ENCODE measurements at regions not wholly inside any gene's neighbourhood (a gene's known extent, or its start where the extent isn't known, plus 50 kb on each side); places are given as distances from the start of the nearest gene placed in this dataset.

- FAIRE-seq: no peak
Measured at GRCh38 chr4:138804711-138805110, 210.9 kb upstream of the NOCT start.

More at GRCh38 chr4:138804711-138805110, 210.9 kb upstream of the NOCT start:
- Histone ChIP-seq H3K4me1 (ENCODE audit: control insufficient read depth, extremely low read depth, insufficient read depth, low read length) (no peaks in the 10 kb centered on the region), H3K79me2 (ENCODE audit: control insufficient read depth, insufficient read depth, low read length) (no peaks in the 10 kb centered on the region), H3K4me3 (replicated peaks in 1 of 3; ENCODE audit: insufficient read depth in 1 of 3, low read depth in 1 of 3, low read length in 3 of 3) (no peak overlapping the region), H2AFZ (ENCODE audit: low read depth, low read length) (no peak overlapping the region), H3K27ac (ENCODE audit: insufficient read depth, low read depth, low read length) (no peak overlapping the region), H3K27me3 (ENCODE audit: control insufficient read depth in 2 of 2, insufficient read depth in 2 of 2, low read length in 2 of 2) (peaks cover 6 to 46% of the 10 kb centered on the region in 2 experiments), H3K9ac (replicated peaks; ENCODE audit: extremely low read depth, insufficient read depth, low read length) (no peak overlapping the region), H3K9me3 (replicated peaks; ENCODE audit: control insufficient read depth, insufficient read depth, low read length) (no peaks in the 10 kb centered on the region), H3K4me2 (ENCODE audit: insufficient read depth, low read length) (no peak overlapping the region), H4K20me1 (replicated peaks; ENCODE audit: control insufficient read depth, extremely low read depth, insufficient read depth, low read length) (no peaks in the 10 kb centered on the region), H3K36me3 (ENCODE audit: control insufficient read depth in 2 of 2, extremely low read depth in 1 of 2, insufficient read depth in 2 of 2, low read length in 2 of 2) (no peaks in the 10 kb centered on the region), H3K9me1 (replicated peaks; ENCODE audit: control insufficient read depth, extremely low read depth, insufficient read depth, low read length) (no peaks in the 10 kb centered on the region)
- intact Hi-C loops (cut with micrococcal nuclease) (no loop called here), dilution Hi-C loops (cut with MboI; ENCODE audit: extremely low pct_ligation_motif_present, low sequenced_read_pairs) (no loop called here)
- peak; percentile 2 for DNase-seq (ENCODE audit: low read depth, low spot score)
- ChIA-PET POLR2A (no interaction called here), CTCF (no interaction called here)
- TF ChIP-seq CTCF (IDR thresholded peaks at IDR 0.05; ENCODE audit: extremely low read depth in 1 of 2, insufficient read depth in 1 of 2, low read depth in 1 of 2, low read length in 2 of 2): no peak
- TF ChIP-seq, protein P1, sequence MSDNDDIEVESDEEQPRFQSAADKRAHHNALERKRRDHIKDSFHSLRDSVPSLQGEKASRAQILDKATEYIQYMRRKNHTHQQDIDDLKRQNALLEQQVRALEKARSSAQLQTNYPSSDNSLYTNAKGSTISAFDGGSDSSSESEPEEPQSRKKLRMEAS (IDR thresholded peaks at IDR 0.05; ENCODE audit: insufficient read depth, insufficient read length): no peak
- no peak for TF ChIP-seq POLR2AphosphoS5 (IDR thresholded peaks at IDR 0.05; ENCODE audit: insufficient read depth, low read depth, low read length)
- TF ChIP-seq GATA2 (IDR thresholded peaks at IDR 0.05; ENCODE audit: insufficient read depth, insufficient read length, low read depth, low read length): no peak
- no peak for TF ChIP-seq MYC (IDR thresholded peaks at IDR 0.05; ENCODE audit: low read depth, low read length)
- no peak for TF ChIP-seq EZH2 (IDR thresholded peaks at IDR 0.05; ENCODE audit: borderline replicate concordance, low read depth, low read length, severe bottlenecking)
- TF ChIP-seq POLR2A (IDR thresholded peaks at IDR 0.05; ENCODE audit: low read depth, low read length): no peak
- TF ChIP-seq JUN (IDR thresholded peaks at IDR 0.05; ENCODE audit: borderline replicate concordance, insufficient read depth, insufficient read length, low read depth): no peak
- TF ChIP-seq FOS (IDR thresholded peaks at IDR 0.05; ENCODE audit: borderline replicate concordance, insufficient read depth, low read length): no peak
- BruUV-seq (replicated peaks): no TSS peak
